Mesenchymal stem cell (in vitro differentiated cells and primary cell): ENCODE measurements at regions not wholly inside any gene's neighbourhood (a gene's known extent, or its start where the extent isn't known, plus 50 kb on each side); places are given as distances from the start of the nearest gene placed in this dataset.

Experiments
- DNase-seq: peaks from one replicate; pipeline ENCODE4 v3.0.0-alpha.2; 2013
- H2AFZ ChIP-seq: one replicate; pipeline ENCODE4 v1.6.1; 2013; ENCODE audit warnings: low read depth, mild to moderate bottlenecking, control low read depth, inconsistent platforms, low read length, moderate library complexity
- H2AK5ac ChIP-seq: 2 replicates; pipeline ENCODE4 v1.6.1; 2013; ENCODE audit warnings: low read length, moderate library complexity, mild to moderate bottlenecking, inconsistent platforms; ENCODE audit not compliant: severe bottlenecking
- H2BK120ac ChIP-seq: one replicate; pipeline ENCODE4 v1.6.1; 2013; ENCODE audit warnings: low read depth, mild to moderate bottlenecking, inconsistent platforms, low read length, moderate library complexity
- H2BK12ac ChIP-seq, 2 experiments: one replicate each; pipeline ENCODE4 v1.6.1; 2013; ENCODE audit warnings: inconsistent platforms in 2 of 2, low read length in 2 of 2, mild to moderate bottlenecking in 2 of 2, moderate library complexity in 2 of 2, control low read depth in 1 of 2
- H2BK15ac ChIP-seq: one replicate; pipeline ENCODE4 v1.6.1; 2013; ENCODE audit warnings: mild to moderate bottlenecking, low read depth, inconsistent platforms; ENCODE audit not compliant: poor library complexity, severe bottlenecking
- H2BK5ac ChIP-seq: 2 replicates; pipeline ENCODE4 v1.6.1; 2013; ENCODE audit warnings: low read depth, mild to moderate bottlenecking, low read length, control low read depth, inconsistent platforms; ENCODE audit not compliant: poor library complexity, severe bottlenecking
- H3K14ac ChIP-seq, 2 experiments: one replicate each; pipeline ENCODE4 v1.6.1; 2013; ENCODE audit warnings: inconsistent platforms in 2 of 2, low read length in 2 of 2, control low read depth in 1 of 2, mild to moderate bottlenecking in 1 of 2, moderate library complexity in 1 of 2
- H3K18ac ChIP-seq, 2 experiments: one replicate each; pipeline ENCODE4 v1.6.1; 2013; ENCODE audit warnings: inconsistent platforms in 2 of 2, low read length in 2 of 2, control low read depth in 1 of 2, low read depth in 1 of 2, mild to moderate bottlenecking in 1 of 2
- H3K23ac ChIP-seq, 2 experiments: one replicate each; pipeline ENCODE4 v1.6.1; 2013; ENCODE audit warnings: inconsistent platforms in 2 of 2, low read length in 2 of 2, mild to moderate bottlenecking in 2 of 2, moderate library complexity in 2 of 2, control low read depth in 1 of 2
- H3K27ac ChIP-seq: 2 replicates; pipeline ENCODE4 v1.5.1; 2013; ENCODE audit warnings: mild to moderate bottlenecking, moderate library complexity, low read length, control low read depth, inconsistent platforms; ENCODE audit not compliant: poor library complexity, severe bottlenecking
- H3K27me3 ChIP-seq, 2 experiments: 2 replicates each; pipeline versions ENCODE4 v1.6.1 to v1.7.0; 2013; ENCODE audit warnings: low read length in 2 of 2, mild to moderate bottlenecking in 2 of 2, moderate library complexity in 2 of 2, control low read depth in 1 of 2, inconsistent platforms in 1 of 2; ENCODE audit not compliant: control insufficient read depth in 1 of 2, insufficient read depth in 1 of 2
- H3K36me3 ChIP-seq, 2 experiments: 2 replicates each; pipeline versions ENCODE4 v1.6.1 to v1.7.0; 2013; ENCODE audit warnings: low read length in 2 of 2, control low read depth in 1 of 2, inconsistent platforms in 1 of 2, low read depth in 1 of 2, mild to moderate bottlenecking in 1 of 2; ENCODE audit not compliant: insufficient read depth in 2 of 2, control insufficient read depth in 1 of 2
- H3K4ac ChIP-seq, 2 experiments: one replicate each; pipeline ENCODE4 v1.6.1; 2013; ENCODE audit warnings: inconsistent platforms in 2 of 2, low read length in 2 of 2, mild to moderate bottlenecking in 2 of 2, moderate library complexity in 2 of 2, control low read depth in 1 of 2, low read depth in 1 of 2
- H3K4me1 ChIP-seq: 2 replicates; pipeline ENCODE4 v1.6.1; 2013; ENCODE audit warnings: low read depth, low read length, control low read depth; ENCODE audit not compliant: control insufficient read depth, insufficient read depth
- H3K4me2 ChIP-seq: 2 replicates; pipeline ENCODE4 v1.6.1; 2013; ENCODE audit warnings: low read length, mild to moderate bottlenecking, inconsistent platforms; ENCODE audit not compliant: poor library complexity, severe bottlenecking
- H3K4me3 ChIP-seq, 2 experiments: 2 replicates each; pipeline versions ENCODE4 v1.5.1 to v1.7.0; 2013; ENCODE audit warnings: low read length in 2 of 2, mild to moderate bottlenecking in 2 of 2, control low read depth in 1 of 2, low read depth in 1 of 2; ENCODE audit not compliant: insufficient read depth in 1 of 2
- H3K79me1 ChIP-seq: replicated peaks from 2 replicates; pipeline ENCODE4 v1.6.1; 2013; ENCODE audit warnings: mild to moderate bottlenecking, control low read depth, low read length, inconsistent platforms; ENCODE audit not compliant: poor library complexity, severe bottlenecking
- H3K9ac ChIP-seq: 2 replicates; pipeline ENCODE4 v1.7.0; 2013; ENCODE audit warnings: mild to moderate bottlenecking, low read length, moderate library complexity
- H3K9me3 ChIP-seq: 2 replicates; pipeline ENCODE4 v1.7.0; 2013; ENCODE audit warnings: mild to moderate bottlenecking, low read length; ENCODE audit not compliant: control insufficient read depth
- H4K8ac ChIP-seq: one replicate; pipeline ENCODE4 v1.6.1; 2013; ENCODE audit warnings: inconsistent platforms, mild to moderate bottlenecking, low read length, moderate library complexity
- H4K91ac ChIP-seq: one replicate; pipeline ENCODE4 v1.6.1; 2013; ENCODE audit warnings: mild to moderate bottlenecking, low read length, inconsistent platforms
- WGBS: methylation state at CpG from one replicate; pipeline ENCODE4 v1.1.7; 2013; ENCODE audit warnings: mixed read lengths; 5-methylcytosine and 5-hydroxymethylcytosine counted together

GRCh38 chr16:65308506-65308905, 186.6 kb upstream of the CDH11 start:
- Histone ChIP-seq H3K4me1 (no peaks in the 10 kb centered on the region), H2BK120ac (no peak overlapping the region), H2AK5ac (no peak overlapping the region), H3K23ac (no peak overlapping the region), H4K8ac (no peak overlapping the region), H3K27ac (no peak overlapping the region), H3K18ac (no peak overlapping the region), H3K9ac (no peak overlapping the region), H2BK5ac (no peak overlapping the region), H3K4me2 (no peak overlapping the region), H3K36me3 (no peaks in the 10 kb centered on the region), H3K4me3 (no peak overlapping the region), H4K91ac (no peak overlapping the region), H2BK12ac (no peak overlapping the region), H2AFZ (no peak overlapping the region), H2BK15ac (no peak overlapping the region), H3K14ac (no peak overlapping the region), H3K27me3 (no peaks in the 10 kb centered on the region), H3K9me3 (no peaks in the 10 kb centered on the region), H3K79me1 (no peaks in the 10 kb centered on the region), H3K4ac (no peak overlapping the region)
- WGBS: 58% methylated on average over 2 of the region's 2 CpGs
- no peak for DNase-seq

DNA sequence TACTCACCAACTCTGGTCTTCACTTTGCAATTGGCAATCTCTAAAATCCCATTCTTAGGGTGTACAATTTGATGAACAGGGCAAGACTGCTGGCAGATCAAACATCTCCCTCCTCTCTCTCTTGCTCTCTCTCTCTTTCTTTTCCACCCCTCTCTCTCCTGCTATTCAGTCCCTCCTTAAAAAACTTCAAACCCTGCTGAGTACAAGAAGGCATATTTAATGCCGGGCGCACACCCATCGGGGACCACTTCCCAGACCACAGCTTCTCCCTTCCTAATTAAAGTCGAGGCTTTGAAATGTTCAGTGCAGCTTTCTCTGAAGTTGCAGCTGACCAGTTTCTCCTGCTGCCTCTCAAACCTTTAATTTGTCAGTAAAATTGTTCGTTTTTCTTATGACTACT, 185.4 kb upstream of the CDH11 start:
- Histone ChIP-seq H2BK5ac (no peak overlapping the region), H2BK120ac (no peak overlapping the region), H3K27ac (no peak overlapping the region), H2AK5ac (no peak overlapping the region), H3K4me2 (no peak overlapping the region), H3K4me1 (no peaks in the 10 kb centered on the region), H3K4me3 (no peak overlapping the region), H2BK12ac (no peak overlapping the region), H4K91ac (no peak overlapping the region), H3K9ac (no peak overlapping the region), H3K79me1 (no peaks in the 10 kb centered on the region), H3K27me3 (no peaks in the 10 kb centered on the region), H3K9me3 (no peaks in the 10 kb centered on the region), H2BK15ac (no peak overlapping the region), H4K8ac (no peak overlapping the region), H3K18ac (no peak overlapping the region), H2AFZ (no peak overlapping the region), H3K23ac (no peak overlapping the region), H3K4ac (no peak overlapping the region), H3K36me3 (no peaks in the 10 kb centered on the region), H3K14ac (no peak overlapping the region)
- WGBS: 87% methylated on average over 5 of the region's 5 CpGs
- no peak for DNase-seq

GRCh38 chr16:65306722-65307121, 184.9 kb upstream of the CDH11 start:
- DNase-seq: no peak
- no peak overlapping the region for H2AK5ac ChIP-seq
- H3K4ac ChIP-seq: no peak overlapping the region
- no peaks in the 10 kb centered on the region for H3K27me3 ChIP-seq
- H3K9me3 ChIP-seq: no peaks in the 10 kb centered on the region
- no peaks in the 10 kb centered on the region for H3K4me1 ChIP-seq
- H2BK12ac ChIP-seq: no peak overlapping the region
- H3K9ac ChIP-seq: no peak overlapping the region
- H3K27ac ChIP-seq: no peak overlapping the region
- no peak overlapping the region for H3K4me3 ChIP-seq
- H2AFZ ChIP-seq: no peak overlapping the region
- no peak overlapping the region for H3K23ac ChIP-seq
- no peak overlapping the region for H2BK15ac ChIP-seq
- no peak overlapping the region for H2BK120ac ChIP-seq
- 64% methylated on average over 2 of the region's 2 CpGs for WGBS
- no peak overlapping the region for H2BK5ac ChIP-seq
- H3K14ac ChIP-seq: no peak overlapping the region
- no peaks in the 10 kb centered on the region for H3K36me3 ChIP-seq
- no peak overlapping the region for H3K18ac ChIP-seq
- no peaks in the 10 kb centered on the region for H3K79me1 ChIP-seq
- H3K4me2 ChIP-seq: no peak overlapping the region
- H4K91ac ChIP-seq: no peak overlapping the region
- H4K8ac ChIP-seq: no peak overlapping the region

DNA sequence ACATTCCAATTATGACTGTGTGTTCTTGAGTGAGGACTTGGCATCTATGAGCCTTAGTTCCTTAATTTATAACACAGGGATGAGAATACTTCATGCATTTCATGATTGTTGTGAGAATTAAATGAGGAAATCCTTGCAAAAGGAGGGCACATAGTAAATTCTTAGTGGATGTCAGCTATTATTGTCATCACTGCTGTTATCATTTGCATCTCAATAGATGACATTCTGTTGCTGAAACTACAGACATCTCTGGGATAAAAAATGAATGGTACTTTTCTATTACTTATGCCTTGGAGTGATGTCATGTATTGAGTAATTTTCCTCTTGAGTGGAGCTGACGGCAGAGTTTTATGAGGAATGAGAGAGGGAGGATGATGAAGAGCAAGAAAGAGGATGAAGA, 184.4 kb upstream of the CDH11 start:
- Histone ChIP-seq H3K4ac (no peak overlapping the region), H3K14ac (no peak overlapping the region), H2BK15ac (no peak overlapping the region), H3K4me3 (no peak overlapping the region), H3K27ac (no peak overlapping the region), H2AK5ac (no peak overlapping the region), H3K4me2 (no peak overlapping the region), H2BK12ac (no peak overlapping the region), H3K79me1 (no peaks in the 10 kb centered on the region), H2BK120ac (no peak overlapping the region), H3K27me3 (no peaks in the 10 kb centered on the region), H2BK5ac (no peak overlapping the region), H3K23ac (no peak overlapping the region), H3K36me3 (no peaks in the 10 kb centered on the region), H4K8ac (no peak overlapping the region), H4K91ac (no peak overlapping the region), H2AFZ (no peak overlapping the region), H3K9ac (no peak overlapping the region), H3K9me3 (no peaks in the 10 kb centered on the region), H3K18ac (no peak overlapping the region), H3K4me1 (no peaks in the 10 kb centered on the region)
- no peak for DNase-seq
- 58% methylated on average over 1 of the region's 1 CpG for WGBS
